H9 (cell line): ENCODE measurements at regions not wholly inside any gene's neighbourhood (a gene's known extent, or its start where the extent isn't known, plus 50 kb on each side); places are given as distances from the start of the nearest gene placed in this dataset.

Experiments
- DNase-seq: peaks from one replicate; pipeline ENCODE4 v3.0.0-alpha.2; 2017
- H2AFZ ChIP-seq: one replicate; pipeline ENCODE4 v1.6.1; 2013; ENCODE audit warnings: mild to moderate bottlenecking, low read length, control low read depth, moderate library complexity
- H2AK5ac ChIP-seq: 2 replicates; pipeline ENCODE4 v1.6.1; 2013; ENCODE audit warnings: low read length, control low read depth, mixed read lengths; ENCODE audit not compliant: insufficient read length
- H2BK120ac ChIP-seq: one replicate; pipeline ENCODE4 v1.6.1; 2013; ENCODE audit warnings: low read depth, mild to moderate bottlenecking, low read length, control low read depth, inconsistent platforms; ENCODE audit not compliant: poor library complexity, severe bottlenecking
- H2BK12ac ChIP-seq: 2 replicates; pipeline ENCODE4 v1.6.1; 2013; ENCODE audit warnings: low read length, control low read depth, mixed read lengths, low read depth; ENCODE audit not compliant: insufficient read length
- H2BK15ac ChIP-seq: 2 replicates; pipeline ENCODE4 v1.6.1; 2013; ENCODE audit warnings: low read depth, low read length, control low read depth
- H2BK20ac ChIP-seq: one replicate; pipeline ENCODE4 v1.6.1; 2013; ENCODE audit warnings: low read depth, mild to moderate bottlenecking, low read length, control low read depth, inconsistent platforms; ENCODE audit not compliant: poor library complexity, severe bottlenecking
- H2BK5ac ChIP-seq: 2 replicates; pipeline ENCODE4 v1.6.1; 2013; ENCODE audit warnings: low read length, control low read depth, mixed read lengths; ENCODE audit not compliant: insufficient read length
- H3K14ac ChIP-seq: 2 replicates; pipeline ENCODE4 v1.6.1; 2013; ENCODE audit warnings: low read length, control low read depth; ENCODE audit not compliant: insufficient read depth
- H3K18ac ChIP-seq: 2 replicates; pipeline ENCODE4 v1.6.1; 2013; ENCODE audit warnings: low read depth, mild to moderate bottlenecking, mixed read lengths, low read length, control low read depth; ENCODE audit not compliant: insufficient read length
- H3K23ac ChIP-seq: 2 replicates; pipeline ENCODE4 v1.6.1; 2013; ENCODE audit warnings: low read length, control low read depth, mixed read lengths, low read depth; ENCODE audit not compliant: insufficient read length
- H3K23me2 ChIP-seq: 2 replicates; pipeline ENCODE4 v1.6.1; 2013; ENCODE audit warnings: low read depth, mild to moderate bottlenecking, mixed read lengths, low read length, control low read depth; ENCODE audit not compliant: insufficient read length, poor library complexity, severe bottlenecking
- H3K27ac ChIP-seq: 2 replicates; pipeline ENCODE4 v1.5.1; 2013; ENCODE audit warnings: low read length, control low read depth, mixed read lengths, low read depth; ENCODE audit not compliant: insufficient read length
- H3K27me3 ChIP-seq: 2 replicates; pipeline ENCODE4 v1.6.1; 2013; ENCODE audit warnings: low read length, control low read depth, inconsistent platforms; ENCODE audit not compliant: insufficient read depth
- H3K4ac ChIP-seq: 2 replicates; pipeline ENCODE4 v1.6.1; 2013; ENCODE audit warnings: low read depth, mild to moderate bottlenecking, control low read depth, inconsistent platforms, low read length, moderate library complexity
- H3K4me1 ChIP-seq: 2 replicates; pipeline ENCODE4 v1.6.1; 2013; ENCODE audit warnings: low read length, control low read depth, inconsistent platforms; ENCODE audit not compliant: insufficient read depth
- H3K4me2 ChIP-seq: 2 replicates; pipeline ENCODE4 v1.6.1; 2013; ENCODE audit warnings: low read length, control low read depth, mixed read lengths; ENCODE audit not compliant: insufficient read length, insufficient read depth
- H3K56ac ChIP-seq: 2 replicates; pipeline ENCODE4 v1.6.1; 2013; ENCODE audit warnings: low read depth, mild to moderate bottlenecking, mixed read lengths, low read length, control low read depth; ENCODE audit not compliant: insufficient read length
- H3K79me1 ChIP-seq: 2 replicates; pipeline ENCODE4 v1.6.1; 2013; ENCODE audit warnings: low read depth, mild to moderate bottlenecking, moderate library complexity, low read length, control low read depth, inconsistent platforms; ENCODE audit not compliant: insufficient read depth, poor library complexity, severe bottlenecking
- H3K79me2 ChIP-seq: 2 replicates; pipeline ENCODE4 v1.6.1; 2013; ENCODE audit warnings: low read length, control low read depth, inconsistent platforms; ENCODE audit not compliant: insufficient read depth
- H3K9ac ChIP-seq: 2 replicates; pipeline ENCODE4 v1.6.1; 2013; ENCODE audit warnings: low read length, control low read depth, mixed read lengths; ENCODE audit not compliant: insufficient read length; ENCODE audit errors: extremely low read depth
- H3K9me3 ChIP-seq: one replicate; pipeline ENCODE4 v1.6.1; 2013; ENCODE audit warnings: low read depth, low read length, inconsistent platforms; ENCODE audit not compliant: control insufficient read depth
- H3T11ph ChIP-seq: one replicate; pipeline ENCODE4 v1.6.1; 2013; ENCODE audit warnings: mild to moderate bottlenecking, low read length, control low read depth, inconsistent platforms
- H4K20me1 ChIP-seq: one replicate; pipeline ENCODE4 v1.6.1; 2013; ENCODE audit not compliant: control insufficient read depth, insufficient read length, insufficient read depth
- H4K5ac ChIP-seq: 2 replicates; pipeline ENCODE4 v1.6.1; 2013; ENCODE audit warnings: low read depth, mild to moderate bottlenecking, mixed read lengths, low read length, control low read depth; ENCODE audit not compliant: insufficient read length
- H4K8ac ChIP-seq: replicated peaks from 2 replicates; pipeline ENCODE4 v1.6.1; 2013; ENCODE audit warnings: low read length, control low read depth, mixed read lengths, low read depth; ENCODE audit not compliant: insufficient read length
- H4K91ac ChIP-seq: 2 replicates; pipeline ENCODE4 v1.6.1; 2013; ENCODE audit warnings: low read depth, mild to moderate bottlenecking, moderate library complexity, mixed read lengths, low read length, control low read depth; ENCODE audit not compliant: insufficient read length
- H3K27ac Mint-ChIP-seq, 3 experiments: 2 replicates in 2 of 3; 3 replicates in 1 of 3; pipeline ENCODE4 v1.8.0; 2020 to 2021; ENCODE audit warnings: mixed read lengths in 3 of 3, mild to moderate bottlenecking in 1 of 3, moderate library complexity in 1 of 3
- H3K27me3 Mint-ChIP-seq: 2 replicates; pipeline ENCODE4 v1.8.0; 2021; ENCODE audit warnings: low read depth, mild to moderate bottlenecking, moderate library complexity, mixed read lengths
- H3K36me3 Mint-ChIP-seq, 3 experiments: 2 replicates in 2 of 3; 3 replicates in 1 of 3; pipeline ENCODE4 v1.8.0; 2020 to 2021; ENCODE audit warnings: low read depth in 3 of 3, mixed read lengths in 3 of 3; ENCODE audit not compliant: insufficient read depth in 1 of 3
- H3K4me1 Mint-ChIP-seq, 2 experiments: 2 replicates each; pipeline ENCODE4 v1.8.0; 2020; ENCODE audit warnings: mixed read lengths in 2 of 2
- H3K4me3 Mint-ChIP-seq, 2 experiments: 2 replicates in 1 of 2; 3 replicates in 1 of 2; pipeline ENCODE4 v1.8.0; 2020 to 2021; ENCODE audit warnings: mild to moderate bottlenecking in 2 of 2, mixed read lengths in 2 of 2, moderate library complexity in 1 of 2
- H3K9me3 Mint-ChIP-seq, 2 experiments: 2 replicates in 1 of 2; 3 replicates in 1 of 2; pipeline ENCODE4 v1.8.0; 2020; ENCODE audit warnings: mild to moderate bottlenecking in 2 of 2, mixed read lengths in 2 of 2, moderate library complexity in 1 of 2
- CTCF ChIP-seq: fragments of 200-600 bp; sonication (generic); conservative IDR thresholded peaks from 3 replicates; pipeline ENCODE4 v1.8.0; 2021; ENCODE audit warnings: antibody characterized with exemption, mild to moderate bottlenecking
- WGBS: extraction: QIAGEN DNeasy Blood & Tissue Kit; methylation state at CpG from one replicate; pipeline ENCODE4 v1.1.7; 2013; ENCODE audit warnings: missing lambda C conversion rate, low lambda C conversion rate, mixed read lengths; ENCODE audit not compliant: insufficient read length; ENCODE audit errors: extremely low coverage; 5-methylcytosine and 5-hydroxymethylcytosine counted together

GRCh38 chr11:123330471-123330870, 99.6 kb upstream of the GRAMD1B start:
- Histone ChIP-seq H3K9ac (no peak overlapping the region), H3T11ph (no peak overlapping the region), H3K23me2 (no peaks in the 10 kb centered on the region), H3K27ac (no peak overlapping the region), H3K9me3 (no peaks in the 10 kb centered on the region), H3K23ac (no peak overlapping the region), H4K20me1 (no peaks in the 10 kb centered on the region), H3K56ac (no peak overlapping the region), H4K5ac (no peak overlapping the region), H2BK20ac (no peak overlapping the region), H2BK5ac (no peak overlapping the region), H4K8ac (no peak overlapping the region), H2BK12ac (no peak overlapping the region), H2AK5ac (no peak overlapping the region), H2BK15ac (no peak overlapping the region), H3K4ac (no peak overlapping the region), H2AFZ (no peak overlapping the region), H3K79me1 (no peaks in the 10 kb centered on the region), H3K4me1 (no peaks in the 10 kb centered on the region), H3K4me2 (no peak overlapping the region), H3K27me3 (no peaks in the 10 kb centered on the region), H3K79me2 (no peaks in the 10 kb centered on the region), H2BK120ac (no peak overlapping the region), H4K91ac (no peak overlapping the region), H3K18ac (no peak overlapping the region), H3K14ac (no peak overlapping the region)
- peaks cover 15 to 18% of the 10 kb centered on the region in 2 experiments for H3K9me3 Mint-ChIP-seq
- DNase-seq: no peak
- TF ChIP-seq CTCF: no peak
- H3K27ac Mint-ChIP-seq: no peak overlapping the region
- no peaks in the 10 kb centered on the region for H3K27me3 Mint-ChIP-seq
- H3K4me1 Mint-ChIP-seq: peaks cover 8 to 9% of the 10 kb centered on the region in 2 experiments; a peak in 2 of 4 replicates
- no peak overlapping the region for H3K4me3 Mint-ChIP-seq
- peaks cover 0 to 13% (median 2%) of the 10 kb centered on the region in 3 experiments; a peak in 3 of 7 replicates for H3K36me3 Mint-ChIP-seq
- no CpG with 5 or more reads among the region's 2 CpGs for WGBS
